ENCODE measurements at regions not wholly inside any gene's neighbourhood (a gene's known extent, or its start where the extent isn't known, plus 50 kb on each side); places are given as distances from the start of the nearest gene placed in this dataset.

GRCh38 chr5:17719592-17719991, 85.3 kb downstream of the TAF11L14 start:
- Mint-ChIP-seq H3K27ac (ENCODE audit: unreplicated experiment) (no peak overlapping the region), H3K4me3 (ENCODE audit: low read depth, unreplicated experiment) (no peak overlapping the region), H3K27me3 (ENCODE audit: unreplicated experiment) (no peaks in the 10 kb centered on the region), H3K4me1 (ENCODE audit: low read depth, unreplicated experiment) (no peaks in the 10 kb centered on the region), H3K9me3 (ENCODE audit: low read depth, unreplicated experiment) (peaks cover 14% of the 10 kb centered on the region), H3K36me3 (ENCODE audit: insufficient read depth, unreplicated experiment) (no peaks in the 10 kb centered on the region)
- BruUV-seq (replicated peaks) = no TSS peak
- intact Hi-C loops (cut with micrococcal nuclease; ENCODE audit: unreplicated experiment) = no loop called here
- no peak for TF ChIP-seq CTCF (IDR thresholded peaks at IDR 0.05; ENCODE audit: unreplicated experiment)
- DNase-seq = no peak
- CTCF ChIA-PET = no interaction called here

- Mint-ChIP-seq H3K27me3 (ENCODE audit: unreplicated experiment) (no peaks in the 10 kb centered on the region), H3K4me1 (ENCODE audit: low read depth, unreplicated experiment) (no peaks in the 10 kb centered on the region), H3K9me3 (ENCODE audit: low read depth, unreplicated experiment) (peaks cover 16% of the 10 kb centered on the region), H3K4me3 (ENCODE audit: low read depth, unreplicated experiment) (no peak overlapping the region), H3K27ac (ENCODE audit: unreplicated experiment) (no peak overlapping the region), H3K36me3 (ENCODE audit: insufficient read depth, unreplicated experiment) (no peaks in the 10 kb centered on the region)
- CTCF ChIA-PET = no interaction called here
- no peak for DNase-seq
- no TSS peak for BruUV-seq (replicated peaks)
- no peak for TF ChIP-seq CTCF (IDR thresholded peaks at IDR 0.05; ENCODE audit: unreplicated experiment)
- intact Hi-C loops (cut with micrococcal nuclease; ENCODE audit: unreplicated experiment) = no loop called here
Observed at GRCh38 chr5:17720071-17720470, 85.8 kb downstream of the TAF11L14 start.

GRCh38 chr5:17723876-17724275, 89.6 kb downstream of the TAF11L14 start:
- BruUV-seq (replicated peaks) = no TSS peak
- CTCF ChIA-PET = no interaction called here
- intact Hi-C loops (cut with micrococcal nuclease; ENCODE audit: unreplicated experiment) = no loop called here
- TF ChIP-seq CTCF (IDR thresholded peaks at IDR 0.05; ENCODE audit: unreplicated experiment) = no peak
- Mint-ChIP-seq H3K4me1 (ENCODE audit: low read depth, unreplicated experiment) (no peaks in the 10 kb centered on the region), H3K9me3 (ENCODE audit: low read depth, unreplicated experiment) (peaks cover 10% of the 10 kb centered on the region), H3K27me3 (ENCODE audit: unreplicated experiment) (no peaks in the 10 kb centered on the region), H3K27ac (ENCODE audit: unreplicated experiment) (no peak overlapping the region), H3K36me3 (ENCODE audit: insufficient read depth, unreplicated experiment) (no peaks in the 10 kb centered on the region), H3K4me3 (ENCODE audit: low read depth, unreplicated experiment) (no peak overlapping the region)
- no peak for DNase-seq

- Mint-ChIP-seq H3K9me3 (ENCODE audit: low read depth, unreplicated experiment) (peaks cover 13% of the 10 kb centered on the region), H3K4me1 (ENCODE audit: low read depth, unreplicated experiment) (no peaks in the 10 kb centered on the region), H3K4me3 (ENCODE audit: low read depth, unreplicated experiment) (no peak overlapping the region), H3K27me3 (ENCODE audit: unreplicated experiment) (no peaks in the 10 kb centered on the region), H3K36me3 (ENCODE audit: insufficient read depth, unreplicated experiment) (no peaks in the 10 kb centered on the region), H3K27ac (ENCODE audit: unreplicated experiment) (no peak overlapping the region)
- intact Hi-C loops (cut with micrococcal nuclease; ENCODE audit: unreplicated experiment) = no loop called here
- no peak for DNase-seq
- BruUV-seq (replicated peaks) = no TSS peak
- CTCF ChIA-PET = no interaction called here
- no peak for TF ChIP-seq CTCF (IDR thresholded peaks at IDR 0.05; ENCODE audit: unreplicated experiment)
Observed at GRCh38 chr5:17727098-17727497, 92.8 kb downstream of the TAF11L14 start.

- no TSS peak for BruUV-seq (replicated peaks)
- H3K4me1 Mint-ChIP-seq (ENCODE audit: low read depth, unreplicated experiment) = no peaks in the 10 kb centered on the region
- no peak overlapping the region for H3K27ac Mint-ChIP-seq (ENCODE audit: unreplicated experiment)
- no peaks in the 10 kb centered on the region for H3K27me3 Mint-ChIP-seq (ENCODE audit: unreplicated experiment)
- H3K36me3 Mint-ChIP-seq (ENCODE audit: insufficient read depth, unreplicated experiment) = no peaks in the 10 kb centered on the region
- H3K9me3 Mint-ChIP-seq (ENCODE audit: low read depth, unreplicated experiment) = peaks cover 8% of the 10 kb centered on the region
- intact Hi-C loops (cut with micrococcal nuclease; ENCODE audit: unreplicated experiment) = no loop called here
- no peak for DNase-seq
- H3K4me3 Mint-ChIP-seq (ENCODE audit: low read depth, unreplicated experiment) = no peak overlapping the region
- CTCF ChIA-PET = no interaction called here
- no peak for TF ChIP-seq CTCF (IDR thresholded peaks at IDR 0.05; ENCODE audit: unreplicated experiment)
Observed at GRCh38 chr5:17730421-17730820, 96.2 kb downstream of the TAF11L14 start.
